ENCODE measurements at regions not wholly inside any gene's neighbourhood (a gene's known extent, or its start where the extent isn't known, plus 50 kb on each side); places are given as distances from the start of the nearest gene placed in this dataset.

GRCh38 chr18:70431203-70431624, 142.4 kb downstream of the SOCS6 start (continued):
- no peak for TF ChIP-seq FIP1L1 (IDR thresholded peaks at IDR 0.05; ENCODE audit: borderline replicate concordance, insufficient read depth, low read depth, low read length)
- TF ChIP-seq THAP11 (CRISPR knock-in tag; IDR thresholded peaks at IDR 0.05): peak; percentile 76
- TF ChIP-seq FOXP4 (CRISPR knock-in tag; IDR thresholded peaks at IDR 0.05): peak; percentile 91
- peak; percentile 96 for TF ChIP-seq ARID5B (CRISPR knock-in tag; IDR thresholded peaks at IDR 0.05)
- TF ChIP-seq ATF7-NPFF (CRISPR knock-in tag; IDR thresholded peaks at IDR 0.05; ENCODE audit: low read depth): no peak
- TF ChIP-seq ZNF549 (CRISPR knock-in tag; IDR thresholded peaks at IDR 0.05): 0 out of 2 replicates have a peak, but pooled peaks have one; percentile 19
- TF ChIP-seq NR2C2 (CRISPR knock-in tag; IDR thresholded peaks at IDR 0.05; ENCODE audit: borderline replicate concordance): peak; percentile 61
- peak in 1 of 2 experiments; percentile 96; a peak in 2 of 4 replicates for TF ChIP-seq ATF4 (CRISPR knock-in tag; IDR thresholded peaks at IDR 0.05)
- TF ChIP-seq ZNF337 (CRISPR knock-in tag; IDR thresholded peaks at IDR 0.05; ENCODE audit: borderline replicate concordance, low read depth): no peak
- no peak for TF ChIP-seq REXO4 (CRISPR knock-in tag; IDR thresholded peaks at IDR 0.05; ENCODE audit: borderline replicate concordance)
- no peak for TF ChIP-seq ZNF33A (CRISPR knock-in tag; IDR thresholded peaks at IDR 0.05; ENCODE audit: borderline replicate concordance)
- peak; percentile 86 for TF ChIP-seq SOX5 (CRISPR knock-in tag; IDR thresholded peaks at IDR 0.05; ENCODE audit: borderline replicate concordance)
- TF ChIP-seq TCF7L2 (IDR thresholded peaks at IDR 0.05; ENCODE audit: low read depth, low read length): peak; percentile 36; the same call in 1 of the 2 replicates
- TF ChIP-seq RAD51 (IDR thresholded peaks at IDR 0.05; ENCODE audit: borderline replicate concordance): no peak
- TF ChIP-seq TP53 (CRISPR knock-in tag; conservative IDR thresholded peaks at IDR 0.05): no peak
- no peak for TF ChIP-seq PREB (CRISPR knock-in tag; IDR thresholded peaks at IDR 0.05)
- TF ChIP-seq HNF4G (IDR thresholded peaks at IDR 0.05; ENCODE audit: borderline replicate concordance, low read depth, low read length): peak; percentile 72; the same call in 1 of the 2 replicates
- TF ChIP-seq HNF4G (CRISPR knock-in tag; IDR thresholded peaks at IDR 0.05; ENCODE audit: borderline replicate concordance, low read depth): no peak
- no peak for TF ChIP-seq ZNF619 (CRISPR knock-in tag; IDR thresholded peaks at IDR 0.05)
- TF ChIP-seq CREM (IDR thresholded peaks at IDR 0.05): peak; percentile 86; the same call in 1 of the 2 replicates
- TF ChIP-seq CREM (CRISPR knock-in tag; IDR thresholded peaks at IDR 0.05): no peak
- no peak for TF ChIP-seq ZBTB2 (CRISPR knock-in tag; IDR thresholded peaks at IDR 0.05; ENCODE audit: low read depth)

Data from HepG2 (cell line).